Lung (tissue), 9 donors: ENCODE measurements at regions not wholly inside any gene's neighbourhood (a gene's known extent, or its start where the extent isn't known, plus 50 kb on each side); places are given as distances from the start of the nearest gene placed in this dataset.
"Not testable (repeated sequence)": the region's sequence is repeated elsewhere in the genome, so short reads cannot be mapped to it uniquely, and the experiment has no call there.

Experiments used
- ATAC-seq: fragments of 200-7000 bp; cut with Tn5 transposase; one replicate; pipeline ENCODE4 v1.9.1; 2020; ENCODE audit warnings: moderate number of reproducible peaks; ENCODE audit not compliant: insufficient read depth, low FRiP score
- DNase-seq, 3 donors: peaks; one replicate each; pipeline ENCODE4 v3.0.0-alpha.2; 2013 to 2017
- H3K27ac ChIP-seq, 2 donors: one replicate each; pipeline ENCODE4 v1.5.1; 2013; ENCODE audit warnings: mild to moderate bottlenecking in 2 of 2, moderate library complexity in 2 of 2, control low read depth in 1 of 2, inconsistent platforms in 1 of 2, low read depth in 1 of 2, low read length in 1 of 2
- H3K27me3 ChIP-seq, 3 donors: one replicate each; pipeline ENCODE4 v1.5.1; 2013; ENCODE audit warnings: low read length in 2 of 3; ENCODE audit not compliant: control insufficient read depth in 3 of 3, insufficient read depth in 3 of 3
- H3K36me3 ChIP-seq, 4 donors: one replicate each; pipeline ENCODE4 v1.5.1; 2013; ENCODE audit warnings: low read length in 4 of 4, mild to moderate bottlenecking in 1 of 4, moderate library complexity in 1 of 4; ENCODE audit not compliant: control insufficient read depth in 4 of 4, insufficient read depth in 4 of 4
- H3K4me1 ChIP-seq, 5 donors: one replicate each; pipeline ENCODE4 v1.5.1; 2013; ENCODE audit warnings: low read length in 5 of 5, mild to moderate bottlenecking in 2 of 5, moderate library complexity in 1 of 5; ENCODE audit not compliant: control insufficient read depth in 5 of 5, insufficient read depth in 5 of 5
- H3K4me3 ChIP-seq: one replicate; pipeline ENCODE4 v1.5.1; 2013; ENCODE audit warnings: mild to moderate bottlenecking, control low read depth, moderate library complexity
- H3K9ac ChIP-seq, 2 donors: one replicate each; pipeline ENCODE4 v1.5.1; 2013; ENCODE audit warnings: low read length in 2 of 2, control low read depth in 1 of 2; ENCODE audit not compliant: insufficient read depth in 1 of 2
- H3K9me3 ChIP-seq, 4 donors: one replicate each; pipeline ENCODE4 v1.5.1; 2013; ENCODE audit warnings: low read length in 3 of 4, mild to moderate bottlenecking in 1 of 4, moderate library complexity in 1 of 4; ENCODE audit not compliant: control insufficient read depth in 4 of 4, insufficient read depth in 3 of 4
- WGBS, 2 donors: extraction: QIAGEN DNeasy Blood & Tissue Kit; methylation state at CpG; one replicate each; pipeline ENCODE4 v1.1.7; 2013; 5-methylcytosine and 5-hydroxymethylcytosine counted together
- donor health status: Bipolar disorder and iron deficiency.
- donor health status: healthy.
- donor health status: DM: yes; HTN: yes; CAD: no.

- not testable (repeated sequence) for DNase-seq, ATAC-seq
These were observed 4412.5 kb upstream of the TPTE start for GRCh38 chr21:6108894-6109293.

GRCh38 chr21:6109774-6110173 is 4411.6 kb upstream of the TPTE start:
- H3K27me3 ChIP-seq, H3K27ac ChIP-seq, H3K9me3 ChIP-seq, H3K4me3 ChIP-seq, ATAC-seq, H3K36me3 ChIP-seq, H3K9ac ChIP-seq, H3K4me1 ChIP-seq: not testable (repeated sequence)
- WGBS, 2 donors, result 0 to 12% methylated on average over 1 to 10 of the region's 13 CpGs
- DNase-seq, result peak in 1 of 3 donors; percentile 32

More at GRCh38 chr21:6108894-6109293, 4412.5 kb upstream of the TPTE start:
- not testable (repeated sequence) for H3K9ac ChIP-seq, H3K4me1 ChIP-seq, H3K4me3 ChIP-seq, H3K9me3 ChIP-seq, H3K27ac ChIP-seq, H3K36me3 ChIP-seq, H3K27me3 ChIP-seq
- no CpG with 5 or more reads among the region's 6 CpGs for WGBS, 2 donors

DNA sequence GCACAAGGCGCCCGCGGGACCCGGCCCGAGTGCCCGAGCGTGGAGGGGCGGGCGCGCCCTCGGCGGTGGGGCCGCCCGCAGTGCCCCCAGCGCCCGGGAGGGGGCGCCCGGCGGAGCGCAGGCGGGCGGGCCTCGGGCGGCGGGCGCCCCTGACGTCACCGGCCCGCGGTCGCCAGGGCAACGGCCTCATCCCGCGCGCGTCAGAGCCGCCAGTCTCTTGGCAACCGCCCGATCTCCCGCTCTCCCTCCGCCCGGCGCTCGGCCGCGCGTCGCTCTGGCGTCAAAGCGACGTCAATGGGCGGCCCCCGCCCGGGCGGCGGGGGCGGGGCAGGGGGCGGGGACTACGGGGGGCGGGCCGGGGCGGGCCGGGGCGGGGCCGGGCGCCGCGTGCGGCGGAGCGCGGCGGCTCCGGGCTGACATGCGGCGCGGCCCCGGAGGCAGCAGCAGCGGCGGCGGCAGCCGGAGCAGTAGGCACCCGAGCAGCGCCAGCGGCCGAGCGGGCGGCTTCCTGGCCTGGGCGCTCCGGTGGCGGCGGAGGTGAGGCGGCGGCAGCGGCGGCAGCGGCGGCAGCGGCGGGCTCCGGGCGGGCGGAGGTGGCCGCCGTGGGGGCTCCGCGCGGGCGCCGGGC is 4410.6 kb upstream of the TPTE start:
- peak; percentile 84 for ATAC-seq
- not testable (repeated sequence) for H3K4me3 ChIP-seq, H3K4me1 ChIP-seq, H3K36me3 ChIP-seq, H3K9me3 ChIP-seq, H3K27me3 ChIP-seq, H3K9ac ChIP-seq, H3K27ac ChIP-seq, DNase-seq
- no CpG with 5 or more reads among the region's 110 CpGs for WGBS, 2 donors

- not testable (repeated sequence) for H3K4me3 ChIP-seq, H3K36me3 ChIP-seq, DNase-seq, H3K27ac ChIP-seq, H3K9ac ChIP-seq, H3K9me3 ChIP-seq, ATAC-seq, H3K4me1 ChIP-seq, H3K27me3 ChIP-seq
- 0% methylated on average over 13 of the region's 46 CpGs; no CpG with 5 or more reads in 1 of the 2 donors for WGBS, 2 donors
These were observed 4410.0 kb upstream of the TPTE start for GRCh38 chr21:6111354-6111753.

DNA sequence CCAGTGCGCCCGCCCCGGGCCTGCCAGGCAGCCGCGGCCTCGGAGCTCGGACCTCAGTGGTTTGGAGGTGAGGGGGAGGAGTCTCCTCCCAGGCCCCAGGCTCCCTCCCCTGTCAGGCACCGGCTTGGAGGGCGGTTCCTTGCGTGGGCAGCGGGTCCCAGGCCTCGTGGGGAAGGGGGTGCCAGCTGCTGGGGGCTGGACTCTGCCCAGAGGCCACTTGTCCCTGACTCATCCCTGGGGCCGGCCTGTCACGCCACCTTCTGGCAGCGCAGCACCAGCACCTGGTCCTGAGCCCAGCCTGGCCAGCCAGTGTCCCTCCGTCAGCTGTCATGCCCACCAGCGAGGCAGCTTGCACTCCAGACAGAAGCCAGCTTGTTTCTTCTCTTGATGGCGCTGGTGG is 4403.0 kb upstream of the TPTE start:
- not testable (repeated sequence) for H3K27me3 ChIP-seq, H3K4me1 ChIP-seq, H3K27ac ChIP-seq, DNase-seq, H3K36me3 ChIP-seq, H3K9ac ChIP-seq, H3K9me3 ChIP-seq, ATAC-seq, H3K4me3 ChIP-seq
- 89% methylated on average over 5 of the region's 18 CpGs; no CpG with 5 or more reads in 1 of the 2 donors for WGBS, 2 donors

DNA sequence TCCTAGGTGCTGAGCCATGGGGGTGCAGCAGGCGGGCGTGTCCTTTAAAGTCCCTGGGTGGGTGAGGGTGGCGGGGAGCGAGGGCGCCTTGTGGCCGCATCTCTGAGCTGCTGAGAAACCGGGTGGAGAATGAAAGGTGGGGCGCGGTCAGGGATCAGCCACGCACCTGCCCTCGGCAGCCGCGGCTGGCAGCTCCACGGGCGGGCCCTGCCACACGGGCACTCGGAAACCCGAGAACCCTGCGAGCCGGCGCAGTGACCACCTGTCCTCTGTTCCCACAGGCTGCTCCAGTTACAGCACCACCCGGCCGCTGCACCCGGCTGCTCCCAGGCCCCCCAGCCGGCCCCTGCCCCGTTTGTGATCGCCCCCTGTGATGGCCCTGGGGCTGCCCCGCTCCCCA is 4400.5 kb upstream of the TPTE start:
- ATAC-seq, H3K36me3 ChIP-seq, H3K27ac ChIP-seq, H3K4me3 ChIP-seq, H3K27me3 ChIP-seq, H3K9ac ChIP-seq, H3K4me1 ChIP-seq, DNase-seq, H3K9me3 ChIP-seq: not testable (repeated sequence)
- 94 to 97% methylated on average over 9 to 15 of the region's 28 CpGs for WGBS, 2 donors

- ATAC-seq, H3K36me3 ChIP-seq, DNase-seq, H3K27me3 ChIP-seq, H3K9ac ChIP-seq, H3K9me3 ChIP-seq, H3K4me1 ChIP-seq, H3K4me3 ChIP-seq, H3K27ac ChIP-seq: not testable (repeated sequence)
- 77 to 79% methylated on average over 5 to 9 of the region's 13 CpGs for WGBS, 2 donors
These were observed 4398.8 kb upstream of the TPTE start for GRCh38 chr21:6122629-6123028.

- not testable (repeated sequence) for H3K27ac ChIP-seq, H3K4me3 ChIP-seq, H3K36me3 ChIP-seq, DNase-seq, ATAC-seq, H3K4me1 ChIP-seq, H3K27me3 ChIP-seq, H3K9ac ChIP-seq, H3K9me3 ChIP-seq
- WGBS, 2 donors, result no CpG with 5 or more reads among the region's 6 CpGs
These were observed 4398.2 kb upstream of the TPTE start for GRCh38 chr21:6123224-6123623.
